K562 (cell line): ENCODE measurements at regions not wholly inside any gene's neighbourhood (a gene's known extent, or its start where the extent isn't known, plus 50 kb on each side); places are given as distances from the start of the nearest gene placed in this dataset.

ENCODE experiments used
- ATAC-seq: fragments of 200-7000 bp; cut with Tn5 transposase; 3 replicates; pipeline ENCODE4 v1.9.1; 2020; ENCODE audit warnings: moderate library complexity
- BruUV-seq: library from RNA; stranded (reverse); fragments of 400-500 nt; replicated peaks from 2 replicates; lab custom pipeline; 2021; lab: Mats Ljungman, UMichigan
- CTCF ChIA-PET: fragments of 300-600 bp; formaldehyde crosslinking; extraction: SDS; loops from one replicate; lab custom pipeline; 2021; ENCODE audit warnings: low intra/inter-chr PET ratio; lab: Yijun Ruan, JAX
- POLR2A ChIA-PET: fragments of 300-600, 350-650 bp; sonication (Branson Sonifier 250); formaldehyde crosslinking; extraction: SDS; loops from one replicate; lab custom pipeline; 2021; ENCODE audit warnings: antibody characterized with exemption, inconsistent platforms; lab: Yijun Ruan, JAX
- DNase-seq, 4 experiments: peaks; one replicate each; pipeline versions ENCODE4 v3.0.0 to v3.0.0-alpha.2; 2011 to 2018; ENCODE audit warnings: low spot score in 3 of 4, mixed read lengths in 3 of 4; ENCODE audit errors: extremely low read depth in 1 of 4
- FAIRE-seq: peaks from 2 replicates; lab custom pipeline; 2011; peaks lifted over from hg19 to GRCh38; lab: Jason Lieb, UNC
- H2AFZ ChIP-seq: 2 replicates; pipeline ENCODE4 v1.6.0; 2011; ENCODE audit warnings: low read depth, low read length, control low read depth, inconsistent platforms
- H3K27ac ChIP-seq: fragments of 200-600 bp; 3 replicates; pipeline ENCODE4 v1.8.0; 2011; ENCODE audit warnings: low read depth, mild to moderate bottlenecking, control low read depth, inconsistent platforms, low read length, moderate library complexity, mixed read lengths; ENCODE audit errors: extremely low read depth
- H3K27me3 ChIP-seq, 2 experiments: fragments of 300-600 bp in 1 of 2; 2 replicates in 1 of 2; 3 replicates in 1 of 2; pipeline versions ENCODE4 v1.6.0 to v1.8.0; 2011; ENCODE audit warnings: inconsistent platforms in 2 of 2, low read length in 2 of 2, mild to moderate bottlenecking in 1 of 2, mixed read lengths in 1 of 2, moderate library complexity in 1 of 2; ENCODE audit not compliant: control insufficient read depth in 2 of 2, insufficient read depth in 2 of 2
- H3K36me3 ChIP-seq: fragments of 300-600 bp; 3 replicates; pipeline ENCODE4 v1.8.0; 2011; ENCODE audit warnings: mild to moderate bottlenecking, low read length, inconsistent platforms; ENCODE audit not compliant: control insufficient read depth, insufficient read depth
- H3K4me1 ChIP-seq, 2 experiments: fragments of 200-600 bp in 1 of 2; replicated peaks in 1 of 2; 2 replicates in 1 of 2; 3 replicates in 1 of 2; pipeline versions ENCODE4 v1.5.1 to v1.8.0; 2011; ENCODE audit warnings: inconsistent platforms in 2 of 2, low read length in 2 of 2, mild to moderate bottlenecking in 1 of 2, mixed read lengths in 1 of 2, moderate library complexity in 1 of 2; ENCODE audit not compliant: control insufficient read depth in 2 of 2, insufficient read depth in 2 of 2
- H3K4me2 ChIP-seq: 2 replicates; pipeline ENCODE4 v1.6.1; 2011; ENCODE audit warnings: low read length, control low read depth, inconsistent platforms, mixed read lengths; ENCODE audit not compliant: insufficient read depth
- H3K4me3 ChIP-seq: fragments of 200-600 bp; sonication (generic), shearing (Covaris generic); 2 replicates; pipeline ENCODE4 v1.5.1; 2016; ENCODE audit warnings: control low read depth, inconsistent platforms
- H3K79me2 ChIP-seq: fragments of 200-600 bp; 3 replicates; pipeline ENCODE4 v1.8.0; 2011; ENCODE audit warnings: low read length, inconsistent platforms; ENCODE audit not compliant: control insufficient read depth, insufficient read depth
- H3K9ac ChIP-seq, 2 experiments: 2 replicates each; pipeline versions ENCODE4 v1.6.0 to v1.6.1; 2011; ENCODE audit warnings: low read depth in 2 of 2, low read length in 2 of 2, control low read depth in 1 of 2, inconsistent platforms in 1 of 2, mild to moderate bottlenecking in 1 of 2, mixed read lengths in 1 of 2; ENCODE audit not compliant: insufficient read depth in 1 of 2
- H3K9me1 ChIP-seq: one replicate; pipeline ENCODE4 v1.6.0; 2011; ENCODE audit warnings: inconsistent platforms, mild to moderate bottlenecking, low read length, moderate library complexity; ENCODE audit not compliant: control insufficient read depth, insufficient read depth
- H3K9me3 ChIP-seq: replicated peaks from 2 replicates; pipeline ENCODE4 v1.5.1; 2011; ENCODE audit warnings: low read depth, low read length, inconsistent platforms; ENCODE audit not compliant: control insufficient read depth, insufficient read depth
- H4K20me1 ChIP-seq: replicated peaks from 2 replicates; pipeline ENCODE4 v1.6.1; 2011; ENCODE audit warnings: low read length, inconsistent platforms, mixed read lengths; ENCODE audit not compliant: control insufficient read depth, insufficient read depth
- ETV5 ChIP-seq: sonication (generic); formaldehyde crosslinking; IDR thresholded peaks from 2 replicates; pipeline ENCODE4 v1.4.0; 2020; ENCODE audit warnings: low read depth, mild to moderate bottlenecking, missing genetic modification reagents
- ETV6 ChIP-seq, 3 experiments: fragments of 150-350 bp in 1 of 3; sonication (generic) in 1 of 3; formaldehyde crosslinking in 1 of 3; IDR thresholded peaks; 2 replicates each; pipeline versions ENCODE4 v1.6.1 to v1.8.0; 2014 to 2022; ENCODE audit warnings: borderline replicate concordance in 2 of 3, low read depth in 2 of 3, antibody characterized with exemption in 1 of 3, low read length in 1 of 3, mild to moderate bottlenecking in 1 of 3, missing genetic modification reagents in 1 of 3
- EZH2 ChIP-seq: IDR thresholded peaks from 2 replicates; pipeline ENCODE4 v1.6.1; 2012; ENCODE audit warnings: low read depth, mild to moderate bottlenecking, inconsistent platforms, low read length, borderline replicate concordance
- GATAD2B ChIP-seq: fragments of 450-650 bp; IDR thresholded peaks from 2 replicates; pipeline ENCODE4 v1.6.1; 2017; ENCODE audit warnings: mild to moderate bottlenecking, borderline replicate concordance
- KLF10 ChIP-seq: fragments of 250-450 bp; sonication (Bioruptor Pico); IDR thresholded peaks from 2 replicates; pipeline ENCODE4 v1.6.1; 2021; ENCODE audit warnings: matching md5 sums
- NR2F6 ChIP-seq: fragments of 450-650 bp; formaldehyde crosslinking; IDR thresholded peaks from 2 replicates; pipeline ENCODE4 v1.4.0; 2020; ENCODE audit warnings: mild to moderate bottlenecking
- NR4A1 ChIP-seq, 2 experiments: fragments of 250-450 bp in 1 of 2; fragments of 450-650 bp in 1 of 2; sonication (Bioruptor Pico) in 1 of 2; IDR thresholded peaks; 2 replicates each; pipeline versions ENCODE4 v1.4.0 to v1.6.1; 2016 to 2020; ENCODE audit warnings: mild to moderate bottlenecking in 2 of 2, missing compliant biosample characterization in 1 of 2, missing genetic modification characterization in 1 of 2, moderate library complexity in 1 of 2
- PHTF2 ChIP-seq: fragments of 250-450 bp; sonication (Bioruptor Pico); IDR thresholded peaks from 2 replicates; pipeline ENCODE4 v1.5.0; 2021; ENCODE audit warnings: mild to moderate bottlenecking
- POLR3A ChIP-seq: IDR thresholded peaks from 2 replicates; pipeline ENCODE4 v1.6.1; 2011; ENCODE audit warnings: borderline replicate concordance, mild to moderate bottlenecking, moderate library complexity; ENCODE audit not compliant: insufficient read length, insufficient read depth; ENCODE audit errors: extremely low read depth
- SMAD1 ChIP-seq: fragments of 150-350 bp; IDR thresholded peaks from 2 replicates; pipeline ENCODE4 v1.6.1; 2014; ENCODE audit warnings: low read length, low read depth; ENCODE audit not compliant: partially characterized antibody
- SMAD2 ChIP-seq: fragments of 150-350 bp; IDR thresholded peaks from 2 replicates; pipeline ENCODE4 v1.6.1; 2014; ENCODE audit warnings: low read depth, mild to moderate bottlenecking, low read length
- ZFX ChIP-seq: sonication (generic); formaldehyde crosslinking; IDR thresholded peaks from 2 replicates; pipeline ENCODE4 v1.8.0; 2022; ENCODE audit warnings: mild to moderate bottlenecking, missing genetic modification reagents, moderate library complexity
- ZNF3 ChIP-seq: fragments of 250-450 bp; sonication (Bioruptor Pico); IDR thresholded peaks from 2 replicates; pipeline ENCODE4 v1.5.0; 2021; ENCODE audit warnings: mild to moderate bottlenecking, moderate library complexity
- ZNF764 ChIP-seq: fragments of 250-450 bp; sonication (Bioruptor Pico); IDR thresholded peaks from 2 replicates; pipeline ENCODE4 v1.4.0; 2020; ENCODE audit warnings: low read depth, mild to moderate bottlenecking, moderate library complexity
- WGBS: fragments of 100-300 bp; shearing (Covaris generic); methylation state at CpG from one replicate; pipeline ENCODE4 v1.1.6; 2016; ENCODE audit warnings: low coverage, mixed read lengths; ENCODE audit not compliant: insufficient coverage; ENCODE audit errors: missing lambda C conversion rate; 5-methylcytosine and 5-hydroxymethylcytosine counted together
- in situ Hi-C: fragments of 300-500 bp; cut with MboI; formaldehyde crosslinking; loops from 4 replicates; pipeline ENCODE4 v1.15.0; 2018; ENCODE audit warnings: inconsistent platforms, mixed read lengths
- intact Hi-C: fragments of 100-400 bp; cut with micrococcal nuclease; formaldehyde crosslinking; loops from 2 replicates; pipeline ENCODE4 v1.14.2; 2022
- TF ChIP-seq, protein P1 (sequence below): fragments of 450-650 bp; IDR thresholded peaks from 2 replicates; pipeline ENCODE4 v1.6.1; 2016; ENCODE audit warnings: low read depth, mild to moderate bottlenecking, moderate library complexity
- TF ChIP-seq, protein P2 (sequence below): fragments of 450-650 bp; formaldehyde crosslinking; IDR thresholded peaks from 2 replicates; pipeline ENCODE4 v1.4.0; 2020; ENCODE audit warnings: mild to moderate bottlenecking, mixed read lengths

DNA sequence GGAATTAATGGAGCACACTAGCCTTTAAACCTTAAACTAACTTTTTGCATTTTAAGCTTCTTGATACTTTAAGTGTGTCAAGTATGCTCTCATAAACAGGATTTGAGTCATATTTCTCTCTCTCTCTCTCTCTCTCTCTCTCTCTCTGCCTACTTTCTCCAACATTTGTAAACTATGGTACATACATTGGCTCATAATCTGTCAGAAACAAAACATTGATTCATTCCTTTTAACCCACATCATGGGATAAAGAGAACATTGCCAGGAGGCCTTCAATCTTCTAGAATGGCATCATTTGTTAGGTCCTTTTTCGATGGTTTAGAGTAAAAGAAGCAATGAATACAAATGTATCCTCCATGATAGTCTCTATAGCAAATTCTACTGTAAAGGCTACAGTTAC, 81.6 kb upstream of the RERGL start:
- Histone ChIP-seq H3K9ac (no peak overlapping the region), H3K9me1 (no peaks in the 10 kb centered on the region), H3K27ac (no peak overlapping the region), H2AFZ (no peak overlapping the region), H3K36me3 (no peaks in the 10 kb centered on the region), H3K27me3 (no peaks in the 10 kb centered on the region), H3K4me2 (no peak overlapping the region), H3K9me3 (no peaks in the 10 kb centered on the region), H3K4me1 (no peaks in the 10 kb centered on the region), H4K20me1 (no peaks in the 10 kb centered on the region), H3K79me2 (no peaks in the 10 kb centered on the region), H3K4me3 (no peak overlapping the region)
- CTCF ChIA-PET: no interaction called here
- POLR2A ChIA-PET: no interaction called here
- TF ChIP-seq NR4A1 (CRISPR knock-in tag; IDR thresholded peaks at IDR 0.05) (no peak), NR4A1 (tag; IDR thresholded peaks at IDR 0.05) (no peak), ZFX (CRISPR knock-in tag) (no peak), GATAD2B (no peak), ETV6 (IDR thresholded peaks at IDR 0.05; ENCODE audit: borderline replicate concordance in 1 of 2, low read depth in 2 of 2, low read length in 1 of 2) (no peak), ETV6 (CRISPR knock-in tag; IDR thresholded peaks at IDR 0.05; ENCODE audit: borderline replicate concordance) (no peak), ETV5 (CRISPR knock-in tag) (no peak), POLR3A (no peak), SMAD2 (no peak), NR2F6 (no peak), EZH2 (no peak), KLF10 (CRISPR knock-in tag) (no peak), ZNF3 (CRISPR knock-in tag) (no peak), PHTF2 (no peak), SMAD1 (no peak), ZNF764 (CRISPR knock-in tag) (no peak)
- TF ChIP-seq, protein P1, sequence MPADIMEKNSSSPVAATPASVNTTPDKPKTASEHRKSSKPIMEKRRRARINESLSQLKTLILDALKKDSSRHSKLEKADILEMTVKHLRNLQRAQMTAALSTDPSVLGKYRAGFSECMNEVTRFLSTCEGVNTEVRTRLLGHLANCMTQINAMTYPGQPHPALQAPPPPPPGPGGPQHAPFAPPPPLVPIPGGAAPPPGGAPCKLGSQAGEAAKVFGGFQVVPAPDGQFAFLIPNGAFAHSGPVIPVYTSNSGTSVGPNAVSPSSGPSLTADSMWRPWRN: no peak
- TF ChIP-seq, protein P2, sequence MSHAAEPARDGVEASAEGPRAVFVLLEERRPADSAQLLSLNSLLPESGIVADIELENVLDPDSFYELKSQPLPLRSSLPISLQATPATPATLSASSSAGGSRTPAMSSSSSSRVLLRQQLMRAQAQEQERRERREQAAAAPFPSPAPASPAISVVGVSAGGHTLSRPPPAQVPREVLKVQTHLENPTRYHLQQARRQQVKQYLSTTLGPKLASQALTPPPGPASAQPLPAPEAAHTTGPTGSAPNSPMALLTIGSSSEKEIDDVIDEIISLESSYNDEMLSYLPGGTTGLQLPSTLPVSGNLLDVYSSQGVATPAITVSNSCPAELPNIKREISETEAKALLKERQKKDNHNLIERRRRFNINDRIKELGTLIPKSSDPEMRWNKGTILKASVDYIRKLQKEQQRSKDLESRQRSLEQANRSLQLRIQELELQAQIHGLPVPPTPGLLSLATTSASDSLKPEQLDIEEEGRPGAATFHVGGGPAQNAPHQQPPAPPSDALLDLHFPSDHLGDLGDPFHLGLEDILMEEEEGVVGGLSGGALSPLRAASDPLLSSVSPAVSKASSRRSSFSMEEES (CRISPR knock-in tag): no peak
- WGBS: 10% methylated on average over 1 of the region's 1 CpG
- no peak for FAIRE-seq
- no TSS peak for BruUV-seq
- in situ Hi-C loops (no loop called here), intact Hi-C loops (no loop called here)
- no peak for DNase-seq
- ATAC-seq: no peak
